Urothelium cell line (cell line): ENCODE measurements at regions not wholly inside any gene's neighbourhood (a gene's known extent, or its start where the extent isn't known, plus 50 kb on each side); places are given as distances from the start of the nearest gene placed in this dataset.

Experiments
- DNase-seq: peaks from one replicate; pipeline ENCODE4 v3.0.0; 2011; ENCODE audit warnings: low spot score, mixed read lengths
- FAIRE-seq: peaks from 2 replicates; lab custom pipeline; 2011; peaks lifted over from hg19 to GRCh38; lab: Jason Lieb, UNC

DNA sequence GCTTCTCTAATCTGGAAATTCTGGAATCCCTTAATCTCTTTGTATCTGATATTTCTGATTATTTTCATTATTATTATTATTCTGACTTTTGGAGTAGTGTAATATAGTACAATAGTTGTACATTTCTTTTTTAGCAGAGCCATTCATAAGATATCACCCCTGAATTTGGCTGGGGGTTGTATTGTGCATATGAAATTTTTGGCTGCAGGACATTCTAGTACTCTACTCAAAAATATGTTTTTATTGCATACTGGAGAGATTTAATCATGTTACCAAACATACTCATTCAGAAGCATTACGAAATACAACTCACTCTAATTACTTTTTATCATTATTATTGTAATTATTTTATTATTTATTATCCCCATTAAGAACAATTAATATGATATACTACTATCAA lies 589.7 kb upstream of the KCNMB2 start:
- FAIRE-seq (no peak), DNase-seq (no peak)

- no peak for FAIRE-seq
- DNase-seq, result no peak
Measured at GRCh38 chr3:177946936-177947335, 589.3 kb upstream of the KCNMB2 start.

- DNase-seq, result no peak
- no peak for FAIRE-seq
Measured at GRCh38 chr3:177947901-177948300, 588.3 kb upstream of the KCNMB2 start.

GRCh38 chr3:177948716-177949425 lies 587.4 kb upstream of the KCNMB2 start:
- FAIRE-seq (peak; percentile 68), DNase-seq (no peak)

GRCh38 chr3:177959188-177959587 lies 577.0 kb upstream of the KCNMB2 start:
- FAIRE-seq, result no peak

GRCh38 chr3:177960014-177960413 lies 576.2 kb upstream of the KCNMB2 start:
- FAIRE-seq, result no peak
- no peak for DNase-seq

More at GRCh38 chr3:177959188-177959587, 577.0 kb upstream of the KCNMB2 start:
- DNase-seq, result no peak

DNA sequence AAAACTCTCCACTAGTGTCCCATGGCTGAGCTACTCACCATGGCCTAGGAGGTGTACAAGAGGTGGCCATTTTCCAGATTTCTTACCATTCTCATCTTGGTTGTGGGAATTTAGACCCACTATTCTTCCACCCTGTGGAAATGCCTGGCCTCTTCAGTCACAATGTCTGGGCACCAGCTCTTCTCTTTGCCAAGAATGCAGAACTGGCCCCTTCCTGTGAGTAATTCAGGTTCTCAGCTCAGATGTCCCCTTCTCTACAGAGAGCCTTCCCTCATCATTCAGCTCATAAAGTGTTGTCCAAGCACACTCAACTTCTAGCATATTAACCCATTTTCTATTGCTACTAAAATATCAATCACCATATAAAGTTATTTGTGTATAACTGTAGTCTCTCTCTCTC lies 575.5 kb upstream of the KCNMB2 start:
- FAIRE-seq (no peak), DNase-seq (no peak)

DNA sequence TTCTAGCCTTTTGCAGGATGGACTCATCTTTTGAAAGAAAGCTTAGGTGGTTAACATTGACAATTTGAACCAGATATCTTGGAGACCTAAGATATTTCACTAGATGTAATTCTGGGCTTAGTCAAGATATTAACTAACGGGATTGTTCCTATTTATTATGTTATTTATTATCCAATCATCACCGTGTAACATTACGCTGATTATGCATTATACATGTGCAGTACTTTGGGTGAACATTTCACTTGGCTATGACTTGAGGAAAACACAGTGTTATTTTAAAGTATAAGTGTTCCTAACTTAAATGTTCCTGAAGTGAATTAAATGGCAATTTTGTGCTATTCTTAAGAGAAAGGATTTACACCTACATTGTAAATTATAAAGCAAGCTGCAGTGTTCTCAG lies 574.5 kb upstream of the KCNMB2 start:
- DNase-seq (no peak), FAIRE-seq (no peak)

- DNase-seq (no peak), FAIRE-seq (no peak)
Measured at GRCh38 chr3:177966493-177966892, 569.7 kb upstream of the KCNMB2 start.

GRCh38 chr3:177968891-177969290 lies 567.3 kb upstream of the KCNMB2 start:
- DNase-seq (no peak), FAIRE-seq (no peak)

GRCh38 chr3:177973241-177973840 lies 562.9 kb upstream of the KCNMB2 start:
- FAIRE-seq, result no peak

DNA sequence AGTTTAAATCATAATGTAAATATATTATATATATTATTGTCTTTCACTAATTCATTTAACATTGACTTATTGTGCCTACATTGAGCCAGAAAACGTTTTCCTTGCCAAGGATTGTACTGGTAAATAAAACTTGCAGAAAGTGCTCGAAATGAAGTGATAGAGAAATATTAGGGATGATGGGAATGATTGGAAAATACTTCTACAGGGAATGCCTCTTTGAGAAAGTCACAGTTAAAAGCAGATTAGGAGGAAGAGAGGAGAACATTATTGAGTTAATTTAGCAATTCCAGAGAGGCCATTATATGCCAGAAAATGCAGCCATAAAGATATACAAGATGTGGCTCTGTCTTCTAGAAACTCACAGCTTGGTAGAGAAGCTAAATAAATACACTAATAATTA lies 560.0 kb upstream of the KCNMB2 start:
- DNase-seq, result no peak
- no peak for FAIRE-seq

More at GRCh38 chr3:177973241-177973840, 562.9 kb upstream of the KCNMB2 start:
- no peak for DNase-seq

- DNase-seq (no peak), FAIRE-seq (no peak)
Measured at GRCh38 chr3:177976866-177977265, 559.4 kb upstream of the KCNMB2 start.

- DNase-seq, result peak; percentile 20
Measured at GRCh38 chr3:177977381-177978158, 558.7 kb upstream of the KCNMB2 start.

DNA sequence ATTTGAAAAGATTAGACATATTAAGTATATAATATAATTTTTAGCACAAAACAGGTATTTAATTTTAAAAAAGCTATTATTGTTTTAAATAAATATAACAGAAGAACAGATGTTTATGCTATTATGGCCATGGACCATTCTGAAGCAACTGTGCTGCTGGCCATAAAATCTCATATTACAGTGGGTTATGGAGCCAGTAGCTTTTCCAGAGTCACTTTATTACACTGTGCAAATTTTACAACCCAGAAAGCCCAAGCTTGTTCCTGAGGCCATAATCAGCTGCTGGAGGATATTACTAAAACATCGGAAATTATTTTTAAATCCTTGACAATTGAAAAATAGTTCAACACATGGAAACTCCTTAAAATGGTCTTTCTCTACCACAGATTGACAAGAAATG lies 557.3 kb upstream of the KCNMB2 start:
- DNase-seq, result no peak
- FAIRE-seq, result no peak

More at GRCh38 chr3:177977381-177978158, 558.7 kb upstream of the KCNMB2 start:
- FAIRE-seq, result no peak

GRCh38 chr3:177979703-177980102 lies 556.5 kb upstream of the KCNMB2 start:
- no peak for DNase-seq
- FAIRE-seq, result no peak

GRCh38 chr3:177981576-177981975 lies 554.7 kb upstream of the KCNMB2 start:
- no peak for DNase-seq
- no peak for FAIRE-seq

- DNase-seq, result no peak
Measured at GRCh38 chr3:177982034-177982433, 554.2 kb upstream of the KCNMB2 start.

GRCh38 chr3:177983320-177983719 lies 552.9 kb upstream of the KCNMB2 start:
- no peak for DNase-seq

More at GRCh38 chr3:177982034-177982433, 554.2 kb upstream of the KCNMB2 start:
- no peak for FAIRE-seq

DNA sequence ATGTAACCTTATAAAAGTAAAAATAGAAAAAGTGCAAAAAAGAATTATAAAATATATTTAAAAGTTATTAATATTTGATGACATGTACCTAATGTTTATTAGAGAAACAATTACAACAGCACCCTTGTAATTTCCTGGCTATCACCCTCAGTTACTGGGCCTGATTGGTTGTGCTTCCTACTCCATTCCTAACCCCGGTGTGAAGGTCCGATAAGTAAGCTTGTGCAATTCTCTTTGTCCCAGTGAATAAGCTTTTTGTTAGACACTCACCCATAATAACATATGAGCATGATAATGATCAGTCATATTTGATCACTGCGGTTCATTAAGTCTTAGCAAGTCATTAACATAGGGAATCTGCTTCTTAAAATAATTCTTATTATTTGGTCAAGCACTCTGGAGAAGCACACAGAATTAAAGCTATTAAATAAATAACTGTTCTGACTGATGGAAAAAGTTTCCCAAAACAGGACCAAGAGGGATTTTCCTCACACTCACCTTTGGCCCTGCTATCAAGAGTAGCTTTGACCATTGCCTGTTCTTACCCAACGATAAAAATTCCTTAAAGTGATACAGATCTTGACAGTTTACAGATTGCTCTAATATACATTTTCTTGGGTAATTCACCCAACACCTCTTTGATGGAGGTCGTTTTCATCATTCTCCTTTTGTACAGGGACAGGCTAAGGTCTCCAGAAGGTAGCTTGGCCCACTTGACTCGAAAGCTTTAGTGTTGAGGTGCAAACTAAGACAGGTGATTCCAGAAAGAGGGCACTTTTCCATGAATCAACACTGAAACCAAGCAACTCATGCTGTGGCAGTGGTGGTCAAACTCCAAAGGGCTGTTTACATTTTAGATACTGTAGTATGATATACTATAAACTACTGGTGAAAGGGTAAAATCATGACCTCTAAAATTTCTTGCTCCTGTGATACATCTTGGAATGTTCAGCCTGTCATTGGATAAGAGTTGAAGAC lies 543.0 kb upstream of the KCNMB2 start:
- DNase-seq (no peak), FAIRE-seq (no peak)

More at GRCh38 chr3:177983320-177983719, 552.9 kb upstream of the KCNMB2 start:
- FAIRE-seq, result no peak
